ENCODE measurements at regions not wholly inside any gene's neighbourhood (a gene's known extent, or its start where the extent isn't known, plus 50 kb on each side); places are given as distances from the start of the nearest gene placed in this dataset.

GRCh38 chr2:21254170-21254965, 130.6 kb downstream of the TDRD15 start:
- no peak for DNase-seq

- no peak for DNase-seq
These were observed 132.2 kb downstream of the TDRD15 start for GRCh38 chr2:21256006-21256405.

- no peak for DNase-seq
These were observed 133.9 kb downstream of the TDRD15 start for GRCh38 chr2:21257621-21258020.

GRCh38 chr2:21258082-21258481, 134.3 kb downstream of the TDRD15 start:
- no peak for DNase-seq

- no peak for DNase-seq
These were observed 136.5 kb downstream of the TDRD15 start for GRCh38 chr2:21260311-21260710.

GRCh38 chr2:21261591-21261990, 137.8 kb downstream of the TDRD15 start:
- DNase-seq = no peak

GRCh38 chr2:21262426-21262940, 138.7 kb downstream of the TDRD15 start:
- DNase-seq = no peak

- DNase-seq = no peak
These were observed 139.9 kb downstream of the TDRD15 start for GRCh38 chr2:21263622-21264021.

- no peak for DNase-seq
These were observed 142.0 kb downstream of the TDRD15 start for GRCh38 chr2:21265752-21266151.

GRCh38 chr2:21267232-21267835, 143.6 kb downstream of the TDRD15 start:
- no peak for DNase-seq

GRCh38 chr2:21268197-21268877, 144.6 kb downstream of the TDRD15 start:
- DNase-seq = no peak

- DNase-seq = no peak
These were observed 145.1 kb downstream of the TDRD15 start for GRCh38 chr2:21268878-21269224.

- DNase-seq = no peak
These were observed 145.6 kb downstream of the TDRD15 start for GRCh38 chr2:21269382-21269781.

- no peak for DNase-seq
These were observed 146.3 kb downstream of the TDRD15 start for GRCh38 chr2:21270083-21270491.

- DNase-seq = no peak
These were observed 146.9 kb downstream of the TDRD15 start for GRCh38 chr2:21270708-21271122.

GRCh38 chr2:21276163-21276562, 152.4 kb downstream of the TDRD15 start:
- DNase-seq = no peak

GRCh38 chr2:21277068-21278056, 153.6 kb downstream of the TDRD15 start:
- no peak for DNase-seq

GRCh38 chr2:21279525-21279924, 155.8 kb downstream of the TDRD15 start:
- no peak for DNase-seq

- no peak for DNase-seq
These were observed 157.0 kb downstream of the TDRD15 start for GRCh38 chr2:21280793-21281192.

- DNase-seq = no peak
These were observed 157.6 kb downstream of the TDRD15 start for GRCh38 chr2:21281384-21281783.

- DNase-seq = no peak
These were observed 158.2 kb downstream of the TDRD15 start for GRCh38 chr2:21281791-21282514.

GRCh38 chr2:21282515-21282898, 158.7 kb downstream of the TDRD15 start:
- no peak for DNase-seq

All from stimulated activated naive CD4-positive, alpha-beta T cell (primary cell).